Caco-2 (cell line): ENCODE measurements at regions not wholly inside any gene's neighbourhood (a gene's known extent, or its start where the extent isn't known, plus 50 kb on each side); places are given as distances from the start of the nearest gene placed in this dataset.

Experiments
- BruUV-seq: library from RNA; stranded (reverse); fragments of 400-500 nt; replicated peaks from 2 replicates; lab custom pipeline; 2021; lab: Mats Ljungman, UMichigan
- CTCF ChIA-PET: fragments of 300-600 bp; sonication (Branson Sonifier 250); formaldehyde crosslinking; loops from one replicate; lab custom pipeline; 2022; ENCODE audit warnings: antibody characterized with exemption; lab: Charles Lee
- POLR2A ChIA-PET: fragments of 300-600 bp; sonication (Branson Sonifier 250); formaldehyde crosslinking; loops from one replicate; lab custom pipeline; 2022; ENCODE audit warnings: antibody characterized with exemption; lab: Charles Lee
- DNase-seq, 2 experiments: peaks; one replicate each; pipeline versions ENCODE4 v3.0.0 to v3.0.0-alpha.2; 2020 to 2022
- H3K27me3 ChIP-seq: replicated peaks from 2 replicates; pipeline ENCODE4 v1.6.0; 2011; ENCODE audit warnings: low read length; ENCODE audit not compliant: control insufficient read depth, insufficient read depth
- H3K36me3 ChIP-seq: 2 replicates; pipeline ENCODE4 v1.5.1; 2011; ENCODE audit warnings: low read length; ENCODE audit not compliant: control insufficient read depth, insufficient read depth
- H3K4me1 ChIP-seq: fragments of 250-450 bp; sonication (Bioruptor Pico); 2 replicates; pipeline ENCODE4 v1.5.1; 2020; ENCODE audit warnings: mild to moderate bottlenecking
- H3K4me3 ChIP-seq: 2 replicates; pipeline ENCODE4 v1.5.1; 2011; ENCODE audit warnings: low read depth, mild to moderate bottlenecking, control low read depth, low read length
- H3K9me3 ChIP-seq: fragments of 250-450 bp; sonication (Bioruptor Pico); 2 replicates; pipeline ENCODE4 v1.5.1; 2020; ENCODE audit warnings: mild to moderate bottlenecking, moderate library complexity
- H3K27ac Mint-ChIP-seq: one replicate; pipeline ENCODE4 v1.8.0; 2022; ENCODE audit warnings: mixed read lengths; ENCODE audit not compliant: unreplicated experiment
- H3K27me3 Mint-ChIP-seq: one replicate; pipeline ENCODE4 v1.8.0; 2022; ENCODE audit warnings: mixed read lengths; ENCODE audit not compliant: insufficient read depth, unreplicated experiment
- H3K36me3 Mint-ChIP-seq: one replicate; pipeline ENCODE4 v1.8.0; 2022; ENCODE audit warnings: mild to moderate bottlenecking, mixed read lengths; ENCODE audit not compliant: insufficient read depth, unreplicated experiment
- H3K4me1 Mint-ChIP-seq: one replicate; pipeline ENCODE4 v1.8.0; 2022; ENCODE audit warnings: low read depth, mixed read lengths; ENCODE audit not compliant: unreplicated experiment
- H3K4me3 Mint-ChIP-seq: one replicate; pipeline ENCODE4 v1.8.0; 2022; ENCODE audit warnings: mild to moderate bottlenecking, moderate library complexity, mixed read lengths; ENCODE audit not compliant: unreplicated experiment
- H3K9me3 Mint-ChIP-seq: one replicate; pipeline ENCODE4 v1.8.0; 2022; ENCODE audit warnings: mixed read lengths; ENCODE audit not compliant: unreplicated experiment
- intact Hi-C: fragments of 100-400 bp; cut with micrococcal nuclease; formaldehyde crosslinking; loops from one replicate; pipeline ENCODE4 v1.10.0; 2022; ENCODE audit not compliant: unreplicated experiment
- TF ChIP-seq, protein P1 (sequence below), 2 experiments: fragments of 200-600 bp in 1 of 2; IDR thresholded peaks; 1 replicate in 1 of 2; 2 replicates in 1 of 2; pipeline versions ENCODE4 v1.5.1 to v1.8.0; 2011 to 2022; ENCODE audit warnings: antibody characterized with exemption in 1 of 2, control low read depth in 1 of 2, inconsistent platforms in 1 of 2, low read depth in 1 of 2, low read length in 1 of 2, mild to moderate bottlenecking in 1 of 2, moderate library complexity in 1 of 2; ENCODE audit not compliant: insufficient read depth in 1 of 2, severe bottlenecking in 1 of 2, unreplicated experiment in 1 of 2

DNA sequence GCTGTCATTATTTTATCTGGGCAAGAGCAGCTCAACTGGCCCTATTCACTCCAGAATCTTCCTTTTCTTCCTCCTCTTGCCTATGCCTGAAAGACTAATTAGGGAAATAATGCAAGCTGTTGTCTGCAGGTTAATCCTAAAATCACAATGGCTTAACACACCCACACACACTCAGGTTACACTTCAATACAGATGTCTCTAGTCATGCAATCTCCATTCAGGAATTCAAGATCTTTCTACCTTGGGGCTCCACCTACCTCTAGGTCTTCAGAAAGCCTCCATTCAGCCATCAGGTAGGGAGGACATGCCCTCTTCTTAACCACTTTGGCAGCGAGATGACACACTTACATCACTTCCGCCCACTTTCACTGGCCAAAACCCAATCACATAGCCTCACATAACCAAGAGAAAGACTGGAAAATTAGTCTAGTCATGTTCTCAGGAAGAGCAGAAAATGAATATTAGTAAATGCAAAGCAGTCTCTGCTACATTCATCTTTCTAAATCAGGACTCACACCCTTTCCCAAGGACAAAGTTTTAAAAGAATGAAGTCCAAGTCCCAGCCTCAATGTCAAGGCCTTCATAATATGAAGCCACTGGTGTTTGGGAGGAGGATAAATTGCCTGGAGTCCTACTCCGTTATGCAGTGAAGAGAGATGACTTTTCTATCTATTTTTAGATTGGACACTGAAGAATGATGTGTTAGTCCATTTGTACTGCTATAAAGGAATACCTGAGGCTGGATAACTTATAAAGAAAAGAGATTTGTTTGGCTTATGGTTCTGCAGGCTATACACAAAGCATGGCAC is 428.1 kb downstream of the EFNA5 start:
- no peaks in the 10 kb centered on the region for H3K9me3 Mint-ChIP-seq
- H3K4me1 ChIP-seq, result no peaks in the 10 kb centered on the region
- no peaks in the 10 kb centered on the region for H3K4me1 Mint-ChIP-seq
- ChIA-PET POLR2A (no interaction called here), CTCF (no interaction called here)
- H3K9me3 ChIP-seq, result no peaks in the 10 kb centered on the region
- no TSS peak for BruUV-seq
- H3K4me3 Mint-ChIP-seq, result no peak overlapping the region
- H3K36me3 ChIP-seq, result no peaks in the 10 kb centered on the region
- H3K36me3 Mint-ChIP-seq, result no peaks in the 10 kb centered on the region
- no peak overlapping the region for H3K27ac Mint-ChIP-seq
- TF ChIP-seq, protein P1, sequence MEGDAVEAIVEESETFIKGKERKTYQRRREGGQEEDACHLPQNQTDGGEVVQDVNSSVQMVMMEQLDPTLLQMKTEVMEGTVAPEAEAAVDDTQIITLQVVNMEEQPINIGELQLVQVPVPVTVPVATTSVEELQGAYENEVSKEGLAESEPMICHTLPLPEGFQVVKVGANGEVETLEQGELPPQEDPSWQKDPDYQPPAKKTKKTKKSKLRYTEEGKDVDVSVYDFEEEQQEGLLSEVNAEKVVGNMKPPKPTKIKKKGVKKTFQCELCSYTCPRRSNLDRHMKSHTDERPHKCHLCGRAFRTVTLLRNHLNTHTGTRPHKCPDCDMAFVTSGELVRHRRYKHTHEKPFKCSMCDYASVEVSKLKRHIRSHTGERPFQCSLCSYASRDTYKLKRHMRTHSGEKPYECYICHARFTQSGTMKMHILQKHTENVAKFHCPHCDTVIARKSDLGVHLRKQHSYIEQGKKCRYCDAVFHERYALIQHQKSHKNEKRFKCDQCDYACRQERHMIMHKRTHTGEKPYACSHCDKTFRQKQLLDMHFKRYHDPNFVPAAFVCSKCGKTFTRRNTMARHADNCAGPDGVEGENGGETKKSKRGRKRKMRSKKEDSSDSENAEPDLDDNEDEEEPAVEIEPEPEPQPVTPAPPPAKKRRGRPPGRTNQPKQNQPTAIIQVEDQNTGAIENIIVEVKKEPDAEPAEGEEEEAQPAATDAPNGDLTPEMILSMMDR (IDR thresholded peaks at IDR 0.05; ENCODE audit: insufficient read depth in 1 of 2, low read depth in 1 of 2, low read length in 1 of 2, severe bottlenecking in 1 of 2, unreplicated experiment in 1 of 2), result no peak
- peaks cover 8% of the 10 kb centered on the region for H3K27me3 Mint-ChIP-seq
- H3K27me3 ChIP-seq, result no peaks in the 10 kb centered on the region
- intact Hi-C loops, result no loop called here
- DNase-seq, result no peak
- no peak overlapping the region for H3K4me3 ChIP-seq

DNA sequence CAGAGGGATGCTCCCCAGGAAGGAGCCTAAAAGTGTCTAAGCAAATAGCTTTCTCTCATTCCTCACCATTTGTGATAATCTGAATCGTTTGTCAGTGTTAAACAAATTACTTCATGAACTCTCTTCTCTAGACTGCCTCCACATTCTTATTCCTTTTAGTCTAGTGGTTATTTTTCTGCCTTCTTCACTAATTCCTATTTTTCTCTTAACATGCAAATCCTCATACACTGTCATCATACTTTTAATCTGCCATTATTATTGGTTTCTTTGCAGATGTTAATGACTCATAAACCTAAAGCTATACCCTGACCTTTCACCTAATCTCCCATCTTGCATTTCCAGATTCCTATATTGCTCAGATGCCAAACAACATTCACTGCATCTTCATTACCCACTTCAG is 428.9 kb downstream of the EFNA5 start:
- H3K4me3 Mint-ChIP-seq, result no peak overlapping the region
- no peaks in the 10 kb centered on the region for H3K36me3 Mint-ChIP-seq
- BruUV-seq, result no TSS peak
- no peaks in the 10 kb centered on the region for H3K4me1 ChIP-seq
- intact Hi-C loops, result no loop called here
- no peaks in the 10 kb centered on the region for H3K4me1 Mint-ChIP-seq
- no peaks in the 10 kb centered on the region for H3K36me3 ChIP-seq
- peaks cover 8% of the 10 kb centered on the region for H3K27me3 Mint-ChIP-seq
- H3K27me3 ChIP-seq, result no peaks in the 10 kb centered on the region
- DNase-seq, result no peak
- no peaks in the 10 kb centered on the region for H3K9me3 ChIP-seq
- CTCF ChIA-PET, result no interaction called here
- no peaks in the 10 kb centered on the region for H3K9me3 Mint-ChIP-seq
- no peak overlapping the region for H3K27ac Mint-ChIP-seq
- TF ChIP-seq, protein P1 (IDR thresholded peaks at IDR 0.05; ENCODE audit: insufficient read depth in 1 of 2, low read depth in 1 of 2, low read length in 1 of 2, severe bottlenecking in 1 of 2, unreplicated experiment in 1 of 2), result no peak
- POLR2A ChIA-PET, result no interaction called here
- H3K4me3 ChIP-seq, result no peak overlapping the region

DNA sequence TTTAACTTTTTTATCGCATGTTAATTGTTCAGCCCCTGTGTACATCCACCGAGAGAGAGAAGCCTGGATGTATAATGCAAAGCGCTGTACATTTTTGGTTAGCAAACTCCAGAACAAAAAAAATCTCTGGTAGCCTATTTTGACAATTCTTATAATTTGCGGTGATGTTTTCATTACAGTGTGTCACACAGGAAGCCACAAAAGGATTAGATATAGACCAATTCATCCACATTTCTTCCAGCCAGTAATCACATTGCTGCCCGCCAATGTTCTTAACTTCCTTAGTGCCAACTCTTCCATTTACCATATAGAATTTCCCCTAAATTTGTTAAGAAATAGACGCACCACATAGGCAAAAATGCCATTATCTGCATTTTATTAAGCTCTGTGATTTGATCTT is 435.6 kb downstream of the EFNA5 start:
- no peaks in the 10 kb centered on the region for H3K9me3 Mint-ChIP-seq
- Histone ChIP-seq H3K9me3 (no peaks in the 10 kb centered on the region), H3K4me1 (no peaks in the 10 kb centered on the region), H3K36me3 (no peaks in the 10 kb centered on the region), H3K27me3 (no peaks in the 10 kb centered on the region), H3K4me3 (no peak overlapping the region)
- DNase-seq, result no peak
- TF ChIP-seq, protein P1 (IDR thresholded peaks at IDR 0.05; ENCODE audit: insufficient read depth in 1 of 2, low read depth in 1 of 2, low read length in 1 of 2, severe bottlenecking in 1 of 2, unreplicated experiment in 1 of 2), result no peak
- H3K4me1 Mint-ChIP-seq, result no peaks in the 10 kb centered on the region
- no peak overlapping the region for H3K4me3 Mint-ChIP-seq
- peaks cover 8% of the 10 kb centered on the region for H3K27me3 Mint-ChIP-seq
- POLR2A ChIA-PET, result no interaction called here
- no TSS peak for BruUV-seq
- H3K36me3 Mint-ChIP-seq, result no peaks in the 10 kb centered on the region
- CTCF ChIA-PET, result no interaction called here
- intact Hi-C loops, result no loop called here
- H3K27ac Mint-ChIP-seq, result no peak overlapping the region
